ENCODE measurements at regions not wholly inside any gene's neighbourhood (a gene's known extent, or its start where the extent isn't known, plus 50 kb on each side); places are given as distances from the start of the nearest gene placed in this dataset.

- Histone ChIP-seq H3K4me3 (no peak overlapping the region), H3K4me1 (no peaks in the 10 kb centered on the region), H3K27ac (no peak overlapping the region), H3K4me2 (no peak overlapping the region), H3K9me3 (no peaks in the 10 kb centered on the region)
- CTCF ChIA-PET, result interaction anchor here (0.6 to 1.2 kb wide), 2 partner anchors 25 to 36 kb away, joined by 3 to 5 read pairs; no protein-coding TSS in a partner anchor
- TF ChIP-seq, protein P1, sequence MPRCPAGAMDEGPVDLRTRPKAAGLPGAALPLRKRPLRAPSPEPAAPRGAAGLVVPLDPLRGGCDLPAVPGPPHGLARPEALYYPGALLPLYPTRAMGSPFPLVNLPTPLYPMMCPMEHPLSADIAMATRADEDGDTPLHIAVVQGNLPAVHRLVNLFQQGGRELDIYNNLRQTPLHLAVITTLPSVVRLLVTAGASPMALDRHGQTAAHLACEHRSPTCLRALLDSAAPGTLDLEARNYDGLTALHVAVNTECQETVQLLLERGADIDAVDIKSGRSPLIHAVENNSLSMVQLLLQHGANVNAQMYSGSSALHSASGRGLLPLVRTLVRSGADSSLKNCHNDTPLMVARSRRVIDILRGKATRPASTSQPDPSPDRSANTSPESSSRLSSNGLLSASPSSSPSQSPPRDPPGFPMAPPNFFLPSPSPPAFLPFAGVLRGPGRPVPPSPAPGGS (IDR thresholded peaks at IDR 0.05), result no peak
- TF ChIP-seq ZSCAN20 (CRISPR knock-in tag; IDR thresholded peaks at IDR 0.05) (no peak), SREBF2 (IDR thresholded peaks at IDR 0.05) (no peak), MAFK (IDR thresholded peaks at IDR 0.05; ENCODE audit: partially characterized antibody) (no peak), HEYL (CRISPR knock-in tag; IDR thresholded peaks at IDR 0.05) (no peak), POLR2A (IDR thresholded peaks at IDR 0.05; ENCODE audit: low read length) (no peak), TP53 (CRISPR knock-in tag; IDR thresholded peaks at IDR 0.05) (no peak), JUN (IDR thresholded peaks at IDR 0.05) (no peak), BHLHE40 (IDR thresholded peaks at IDR 0.05; ENCODE audit: low read depth, low read length) (no peak), NR3C1 (IDR thresholded peaks at IDR 0.05) (no peak), CEBPB (IDR thresholded peaks at IDR 0.05) (no peak), HOXB13 (CRISPR knock-in tag; IDR thresholded peaks at IDR 0.05; ENCODE audit: low read depth) (no peak), CBX2 (IDR thresholded peaks at IDR 0.05; ENCODE audit: borderline replicate concordance, low read depth) (no peak), SMC3 (IDR thresholded peaks at IDR 0.05) (no peak)
- FAIRE-seq, result no peak
- WGBS (ENCODE audit: missing lambda C conversion rate), result 14% methylated on average over 6 of the region's 6 CpGs
- POLR2A ChIA-PET, result no interaction called here
- DNase-seq (ENCODE audit: low read depth in 1 of 2, low spot score in 1 of 2), result no peak
- no peak for ATAC-seq
Observed at GRCh38 chr20:60427516-60427915, 469.3 kb downstream of the CDH26 start.

DNA sequence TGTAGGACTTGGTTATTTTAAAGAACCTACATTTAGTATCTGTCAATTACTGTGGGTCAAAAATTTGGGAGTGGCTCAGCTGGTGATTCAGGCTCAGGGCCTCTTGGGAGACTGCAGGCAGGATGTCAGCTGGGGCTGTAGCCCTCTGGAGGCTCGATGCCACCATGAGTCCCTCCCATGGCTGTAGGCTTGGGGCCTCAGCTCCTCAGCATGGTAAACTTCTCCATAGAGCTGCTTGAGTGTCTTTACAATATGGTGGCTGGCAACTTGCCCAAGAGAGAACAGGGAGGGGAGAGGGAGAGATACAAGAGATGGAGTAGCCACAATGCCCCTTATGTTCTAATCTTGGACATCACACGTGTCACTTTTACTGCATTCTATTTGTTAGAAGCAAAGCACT is 470.4 kb downstream of the CDH26 start:
- POLR2A ChIA-PET, result no interaction called here
- TF ChIP-seq, protein P1 (IDR thresholded peaks at IDR 0.05), result no peak
- TF ChIP-seq HOXB5 (CRISPR knock-in tag; IDR thresholded peaks at IDR 0.05), result no peak
- TF ChIP-seq, protein P2, sequence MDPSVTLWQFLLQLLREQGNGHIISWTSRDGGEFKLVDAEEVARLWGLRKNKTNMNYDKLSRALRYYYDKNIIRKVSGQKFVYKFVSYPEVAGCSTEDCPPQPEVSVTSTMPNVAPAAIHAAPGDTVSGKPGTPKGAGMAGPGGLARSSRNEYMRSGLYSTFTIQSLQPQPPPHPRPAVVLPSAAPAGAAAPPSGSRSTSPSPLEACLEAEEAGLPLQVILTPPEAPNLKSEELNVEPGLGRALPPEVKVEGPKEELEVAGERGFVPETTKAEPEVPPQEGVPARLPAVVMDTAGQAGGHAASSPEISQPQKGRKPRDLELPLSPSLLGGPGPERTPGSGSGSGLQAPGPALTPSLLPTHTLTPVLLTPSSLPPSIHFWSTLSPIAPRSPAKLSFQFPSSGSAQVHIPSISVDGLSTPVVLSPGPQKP (IDR thresholded peaks at IDR 0.05; ENCODE audit: low read depth, low read length), result no peak
- TF ChIP-seq NPAS2 (CRISPR knock-in tag; IDR thresholded peaks at IDR 0.05; ENCODE audit: borderline replicate concordance), result no peak
- TF ChIP-seq ZC3H11A (IDR thresholded peaks at IDR 0.05), result no peak
- no peak for TF ChIP-seq PHF8 (IDR thresholded peaks at IDR 0.05; ENCODE audit: borderline replicate concordance, low read depth)
- TF ChIP-seq E2F6 (IDR thresholded peaks at IDR 0.05; ENCODE audit: borderline replicate concordance, low read depth), result no peak
- TF ChIP-seq NR3C1 (IDR thresholded peaks at IDR 0.05), result no peak
- TF ChIP-seq ZNF302 (CRISPR knock-in tag; IDR thresholded peaks at IDR 0.05), result no peak
- TF ChIP-seq POLR2AphosphoS2 (conservative IDR thresholded peaks at IDR 0.05; ENCODE audit: low read length), result no peak
- no peak for TF ChIP-seq RNF2 (IDR thresholded peaks at IDR 0.05; ENCODE audit: borderline replicate concordance, low read depth)
- no peak for TF ChIP-seq ESRRA (IDR thresholded peaks at IDR 0.05; ENCODE audit: borderline replicate concordance, low read length)
- TF ChIP-seq REST (IDR thresholded peaks at IDR 0.05), result no peak
- no peak for TF ChIP-seq SREBF2 (IDR thresholded peaks at IDR 0.05)
- TF ChIP-seq RFX5 (IDR thresholded peaks at IDR 0.05), result no peak
- no peak for TF ChIP-seq MAX (IDR thresholded peaks at IDR 0.05)
- no peak for TF ChIP-seq KDM5A (IDR thresholded peaks at IDR 0.05)
- TF ChIP-seq MAZ (IDR thresholded peaks at IDR 0.05; ENCODE audit: borderline replicate concordance, low read depth, low read length), result no peak
- TF ChIP-seq, protein P3, sequence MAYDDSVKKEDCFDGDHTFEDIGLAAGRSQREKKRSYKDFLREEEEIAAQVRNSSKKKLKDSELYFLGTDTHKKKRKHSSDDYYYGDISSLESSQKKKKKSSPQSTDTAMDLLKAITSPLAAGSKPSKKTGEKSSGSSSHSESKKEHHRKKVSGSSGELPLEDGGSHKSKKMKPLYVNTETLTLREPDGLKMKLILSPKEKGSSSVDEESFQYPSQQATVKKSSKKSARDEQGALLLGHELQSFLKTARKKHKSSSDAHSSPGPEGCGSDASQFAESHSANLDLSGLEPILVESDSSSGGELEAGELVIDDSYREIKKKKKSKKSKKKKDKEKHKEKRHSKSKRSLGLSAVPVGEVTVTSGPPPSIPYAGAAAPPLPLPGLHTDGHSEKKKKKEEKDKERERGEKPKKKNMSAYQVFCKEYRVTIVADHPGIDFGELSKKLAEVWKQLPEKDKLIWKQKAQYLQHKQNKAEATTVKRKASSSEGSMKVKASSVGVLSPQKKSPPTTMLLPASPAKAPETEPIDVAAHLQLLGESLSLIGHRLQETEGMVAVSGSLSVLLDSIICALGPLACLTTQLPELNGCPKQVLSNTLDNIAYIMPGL (CRISPR knock-in tag; IDR thresholded peaks at IDR 0.05; ENCODE audit: borderline replicate concordance), result no peak

More for the DNA sequence above, 470.4 kb downstream of the CDH26 start:
- no peak overlapping the region for H3K27ac ChIP-seq
- no peak overlapping the region for H3K4me3 ChIP-seq
- no peak overlapping the region for H3K4me2 ChIP-seq
- H3K9me3 ChIP-seq, result no peaks in the 10 kb centered on the region
- H3K4me1 ChIP-seq, result no peaks in the 10 kb centered on the region
- CTCF ChIA-PET, result interaction anchor here (0.6 to 1.2 kb wide), 2 partner anchors 27 to 210 kb away, joined by 3 read pairs; no protein-coding TSS in a partner anchor
- DNase-seq (ENCODE audit: low read depth in 1 of 2, low spot score in 1 of 2) (no peak), FAIRE-seq (no peak), ATAC-seq (no peak)
- 8% methylated on average over 2 of the region's 2 CpGs for WGBS (ENCODE audit: missing lambda C conversion rate)
